Activated CD8-positive, alpha-beta T cell treated with anti-CD3 and anti-CD28 coated beads, Interleukin-2, amount 10 ng/mL, durations not matched to agents 7 days and 5 days (primary cell): ENCODE measurements at regions not wholly inside any gene's neighbourhood (a gene's known extent, or its start where the extent isn't known, plus 50 kb on each side); places are given as distances from the start of the nearest gene placed in this dataset.
"Not testable (repeated sequence)": the region's sequence is repeated elsewhere in the genome, so short reads cannot be mapped to it uniquely, and the experiment has no call there.

Experiments
- ATAC-seq: fragments of 150-1000 bp; cut with Tn5 transposase; one replicate; pipeline ENCODE4 v1.10.0; 2021; ENCODE audit warnings: moderate library complexity
- CTCF ChIA-PET: fragments of 350-600 bp; sonication (Branson Sonifier 250); formaldehyde crosslinking; loops from one replicate; lab custom pipeline; 2021; ENCODE audit warnings: antibody characterized with exemption; lab: Charles Lee
- POLR2A ChIA-PET: fragments of 350-600 bp; sonication (Branson Sonifier 250); formaldehyde crosslinking; loops from one replicate; lab custom pipeline; 2021; ENCODE audit warnings: antibody characterized with exemption; lab: Charles Lee
- DNase-seq: peaks from one replicate; pipeline ENCODE4 v3.0.0-alpha.2; 2020
- H3K27ac Mint-ChIP-seq: one replicate; pipeline ENCODE4 v1.8.0; 2021; ENCODE audit warnings: mild to moderate bottlenecking, mixed read lengths
- H3K27me3 Mint-ChIP-seq: one replicate; pipeline ENCODE4 v1.8.0; 2021; ENCODE audit warnings: low read depth, mixed read lengths
- H3K36me3 Mint-ChIP-seq: one replicate; pipeline ENCODE4 v1.8.0; 2021; ENCODE audit warnings: low read depth, mixed read lengths
- H3K4me1 Mint-ChIP-seq: one replicate; pipeline ENCODE4 v1.8.0; 2021; ENCODE audit warnings: low read depth, mixed read lengths
- H3K4me3 Mint-ChIP-seq: one replicate; pipeline ENCODE4 v1.8.0; 2021; ENCODE audit warnings: mild to moderate bottlenecking, mixed read lengths
- H3K9me3 Mint-ChIP-seq: one replicate; pipeline ENCODE4 v1.8.0; 2022; ENCODE audit warnings: mixed read lengths; ENCODE audit not compliant: insufficient read depth

DNA sequence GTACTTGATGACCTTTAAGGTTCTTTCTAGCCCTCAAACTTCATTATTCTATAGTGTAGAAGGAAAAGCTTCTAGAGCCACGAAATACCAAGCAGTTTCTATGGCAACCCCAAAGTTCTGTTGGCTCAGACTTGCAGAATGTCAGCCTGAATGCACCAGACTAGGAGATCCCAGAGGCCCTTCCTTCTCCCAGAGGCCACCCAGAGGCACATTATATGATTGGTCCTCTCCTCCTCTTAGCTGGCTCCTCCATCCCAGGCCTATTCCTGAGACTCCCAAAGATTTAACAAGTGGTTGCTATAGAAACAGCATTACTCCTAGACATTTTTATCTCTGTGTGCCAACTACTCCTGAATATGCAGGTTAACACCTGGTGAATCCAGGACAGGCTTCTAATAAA lies 69.2 kb upstream of the CCDC90B start:
- Mint-ChIP-seq H3K4me1 (no peaks in the 10 kb centered on the region), H3K27me3 (no peaks in the 10 kb centered on the region), H3K4me3 (no peak overlapping the region), H3K27ac (no peak overlapping the region), H3K36me3 (no peaks in the 10 kb centered on the region), H3K9me3 (no peaks in the 10 kb centered on the region)
- DNase-seq, result no peak
- CTCF ChIA-PET, result no interaction called here
- no peak for ATAC-seq
- POLR2A ChIA-PET, result no interaction called here

GRCh38 chr11:83350187-83350586 lies 64.0 kb upstream of the CCDC90B start:
- Mint-ChIP-seq H3K9me3 (no peaks in the 10 kb centered on the region), H3K4me3 (no peak overlapping the region), H3K4me1 (no peaks in the 10 kb centered on the region), H3K27ac (no peak overlapping the region), H3K36me3 (no peaks in the 10 kb centered on the region), H3K27me3 (no peaks in the 10 kb centered on the region)
- no peak for ATAC-seq
- no peak for DNase-seq
- ChIA-PET POLR2A (no interaction called here), CTCF (no interaction called here)

- Mint-ChIP-seq H3K27ac (no peak overlapping the region), H3K36me3 (no peaks in the 10 kb centered on the region), H3K4me1 (no peaks in the 10 kb centered on the region), H3K27me3 (no peaks in the 10 kb centered on the region), H3K9me3 (no peaks in the 10 kb centered on the region), H3K4me3 (no peak overlapping the region)
- ChIA-PET CTCF (no interaction called here), POLR2A (no interaction called here)
- DNase-seq (no peak), ATAC-seq (no peak)
Measured at GRCh38 chr11:83349296-83349695, 63.1 kb upstream of the CCDC90B start.

- ATAC-seq, POLR2A ChIA-PET, H3K27me3 Mint-ChIP-seq, CTCF ChIA-PET, H3K9me3 Mint-ChIP-seq, H3K36me3 Mint-ChIP-seq, H3K4me1 Mint-ChIP-seq, H3K27ac Mint-ChIP-seq, DNase-seq, H3K4me3 Mint-ChIP-seq: not testable (repeated sequence)
Measured at GRCh38 chr11:83346706-83347105, 60.5 kb upstream of the CCDC90B start.

- H3K9me3 Mint-ChIP-seq, H3K4me3 Mint-ChIP-seq, POLR2A ChIA-PET, CTCF ChIA-PET, H3K36me3 Mint-ChIP-seq, H3K27ac Mint-ChIP-seq, ATAC-seq, H3K4me1 Mint-ChIP-seq, H3K27me3 Mint-ChIP-seq, DNase-seq: not testable (repeated sequence)
Measured at GRCh38 chr11:83344521-83344920, 58.4 kb upstream of the CCDC90B start.

- POLR2A ChIA-PET, result no interaction called here
- no peak overlapping the region for H3K4me3 Mint-ChIP-seq
- H3K27me3 Mint-ChIP-seq, result peaks cover 2% of the 10 kb centered on the region
- H3K27ac Mint-ChIP-seq, result no peak overlapping the region
- H3K9me3 Mint-ChIP-seq, result no peaks in the 10 kb centered on the region
- ATAC-seq (no peak), DNase-seq (no peak)
- CTCF ChIA-PET, result no interaction called here
- H3K4me1 Mint-ChIP-seq, result no peaks in the 10 kb centered on the region
- H3K36me3 Mint-ChIP-seq, result no peaks in the 10 kb centered on the region
Measured at GRCh38 chr11:83336993-83337392, 50.8 kb upstream of the CCDC90B start.
